ENCODE measurements at regions not wholly inside any gene's neighbourhood (a gene's known extent, or its start where the extent isn't known, plus 50 kb on each side); places are given as distances from the start of the nearest gene placed in this dataset.

DNA sequence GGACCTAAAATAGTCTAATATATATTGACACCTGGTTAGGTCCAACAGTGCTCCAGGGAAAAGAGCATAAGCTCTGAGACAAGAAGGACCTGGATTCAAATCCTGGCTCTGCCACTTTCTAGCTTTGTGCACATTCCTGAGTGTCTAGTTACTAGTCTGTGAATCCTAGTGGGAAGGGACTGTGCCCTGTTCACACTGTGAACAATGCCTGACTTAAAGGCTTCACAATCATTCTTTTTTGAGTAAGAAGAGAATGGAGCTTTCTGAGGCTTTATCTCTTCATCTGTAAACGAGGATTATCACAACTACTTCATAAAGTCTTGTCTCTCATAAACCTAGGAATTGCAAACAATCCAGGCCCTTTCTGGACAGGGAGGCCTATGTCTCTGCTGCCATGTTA is 235.9 kb downstream of the SOX2 start:
- TF ChIP-seq, protein P1, sequence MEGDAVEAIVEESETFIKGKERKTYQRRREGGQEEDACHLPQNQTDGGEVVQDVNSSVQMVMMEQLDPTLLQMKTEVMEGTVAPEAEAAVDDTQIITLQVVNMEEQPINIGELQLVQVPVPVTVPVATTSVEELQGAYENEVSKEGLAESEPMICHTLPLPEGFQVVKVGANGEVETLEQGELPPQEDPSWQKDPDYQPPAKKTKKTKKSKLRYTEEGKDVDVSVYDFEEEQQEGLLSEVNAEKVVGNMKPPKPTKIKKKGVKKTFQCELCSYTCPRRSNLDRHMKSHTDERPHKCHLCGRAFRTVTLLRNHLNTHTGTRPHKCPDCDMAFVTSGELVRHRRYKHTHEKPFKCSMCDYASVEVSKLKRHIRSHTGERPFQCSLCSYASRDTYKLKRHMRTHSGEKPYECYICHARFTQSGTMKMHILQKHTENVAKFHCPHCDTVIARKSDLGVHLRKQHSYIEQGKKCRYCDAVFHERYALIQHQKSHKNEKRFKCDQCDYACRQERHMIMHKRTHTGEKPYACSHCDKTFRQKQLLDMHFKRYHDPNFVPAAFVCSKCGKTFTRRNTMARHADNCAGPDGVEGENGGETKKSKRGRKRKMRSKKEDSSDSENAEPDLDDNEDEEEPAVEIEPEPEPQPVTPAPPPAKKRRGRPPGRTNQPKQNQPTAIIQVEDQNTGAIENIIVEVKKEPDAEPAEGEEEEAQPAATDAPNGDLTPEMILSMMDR (IDR thresholded peaks at IDR 0.05), result no peak
- no peak for TF ChIP-seq POLR2A (IDR thresholded peaks at IDR 0.05)

Data from vagina (tissue), 2 donors.